NCI-H345 (cell line): ENCODE measurements at regions not wholly inside any gene's neighbourhood (a gene's known extent, or its start where the extent isn't known, plus 50 kb on each side); places are given as distances from the start of the nearest gene placed in this dataset.
"Not testable (repeated sequence)": the region's sequence is repeated elsewhere in the genome, so short reads cannot be mapped to it uniquely, and the experiment has no call there.

ENCODE experiments used
- DNase-seq: peaks from one replicate; lab custom pipeline; 2025; lab: John Stamatoyannopoulos, UW

DNA sequence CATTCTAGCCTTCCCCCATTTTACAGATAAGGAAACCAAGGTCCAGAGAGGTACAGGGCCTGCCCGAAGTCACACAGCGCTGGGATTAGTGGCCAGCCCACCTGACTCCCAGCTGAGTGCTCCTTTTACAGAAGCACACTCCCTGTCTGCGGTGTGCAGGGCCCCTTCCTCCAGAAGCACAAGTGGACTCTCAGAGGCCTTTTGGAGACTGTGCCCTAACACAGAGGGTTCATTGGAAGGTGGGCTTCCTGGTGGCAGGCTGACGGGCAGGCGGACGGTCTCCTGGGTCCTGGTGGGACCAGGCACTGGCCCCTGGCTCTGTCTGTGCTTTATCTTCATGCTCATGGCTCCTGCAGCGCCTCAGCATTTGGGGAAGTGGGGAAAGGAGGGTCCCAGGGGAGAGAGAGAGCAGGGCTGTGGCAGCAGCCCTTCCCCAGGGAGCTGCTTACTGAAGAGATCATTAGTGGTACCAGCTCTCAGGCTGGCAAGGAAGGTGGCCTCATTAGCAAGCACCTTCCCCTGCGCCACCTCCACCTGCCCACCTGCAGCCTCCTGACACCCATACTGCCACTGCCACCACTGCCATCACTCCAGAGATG lies 83.1 kb upstream of the GOLGA6L4 start:
- DNase-seq = not testable (repeated sequence)

DNA sequence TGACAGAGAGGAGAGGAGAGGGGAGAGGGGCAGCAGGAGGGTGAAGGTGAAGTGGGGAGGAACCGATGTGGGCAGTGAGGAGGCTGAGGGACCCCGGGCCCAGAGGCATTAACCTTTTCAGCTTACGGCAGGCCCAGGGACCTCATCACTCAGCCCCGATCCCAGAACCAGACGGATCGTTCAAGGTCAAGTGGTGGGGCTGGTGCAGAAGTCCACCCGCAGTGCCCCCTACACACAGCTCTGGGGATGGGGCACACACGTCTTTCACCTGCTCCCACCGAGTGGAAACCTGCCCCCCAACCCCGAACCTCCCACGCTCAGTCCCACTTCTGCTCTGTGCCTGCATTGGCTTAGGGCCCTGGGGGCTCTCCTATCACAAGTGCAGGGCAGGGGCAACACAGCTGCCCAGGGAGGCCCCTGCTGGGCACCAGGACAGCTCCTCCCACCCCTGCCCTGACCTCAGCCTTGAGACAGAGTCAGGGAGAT lies 81.9 kb upstream of the GOLGA6L4 start:
- not testable (repeated sequence) for DNase-seq

DNA sequence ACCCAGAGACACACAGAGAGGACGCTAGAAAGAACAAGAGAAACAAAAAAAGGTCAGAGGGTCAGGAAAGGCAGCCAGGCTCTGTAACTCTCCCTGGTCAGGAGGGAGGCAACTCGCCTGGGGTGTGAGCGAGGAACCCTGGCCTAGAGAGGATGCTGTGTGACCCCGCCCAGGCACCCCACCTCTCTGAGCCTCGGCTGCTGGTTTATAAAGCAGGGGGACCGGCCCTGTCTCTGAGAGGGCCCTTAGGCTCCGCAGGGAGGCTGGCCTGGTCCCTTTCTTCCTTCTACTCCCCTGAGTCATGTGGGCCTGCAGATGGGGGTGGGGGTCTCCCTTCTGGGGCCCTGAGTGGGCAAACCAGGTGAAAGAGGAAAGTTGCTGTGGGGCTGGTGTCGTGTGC lies 81.3 kb upstream of the GOLGA6L4 start:
- not testable (repeated sequence) for DNase-seq

DNA sequence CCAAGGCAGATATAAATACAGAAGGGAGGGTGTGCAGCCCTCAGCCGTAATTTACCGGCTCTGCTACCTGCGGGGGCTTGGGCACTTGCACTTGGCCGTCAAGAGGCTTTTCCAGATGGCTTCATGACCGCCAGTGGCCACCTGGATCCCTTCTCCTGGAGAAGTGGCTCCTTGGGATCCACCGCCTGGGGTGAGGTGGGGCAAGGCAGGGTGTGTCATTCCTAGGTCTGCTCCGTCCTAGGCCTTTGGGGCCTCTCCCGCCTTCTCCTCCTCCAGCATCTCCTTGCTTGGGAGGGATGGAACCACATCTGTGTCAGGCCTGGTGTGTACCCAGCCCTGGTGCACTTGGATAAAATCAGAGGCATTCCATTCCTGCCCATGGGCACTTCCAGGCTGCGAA lies 80.8 kb upstream of the GOLGA6L4 start:
- DNase-seq = not testable (repeated sequence)

DNA sequence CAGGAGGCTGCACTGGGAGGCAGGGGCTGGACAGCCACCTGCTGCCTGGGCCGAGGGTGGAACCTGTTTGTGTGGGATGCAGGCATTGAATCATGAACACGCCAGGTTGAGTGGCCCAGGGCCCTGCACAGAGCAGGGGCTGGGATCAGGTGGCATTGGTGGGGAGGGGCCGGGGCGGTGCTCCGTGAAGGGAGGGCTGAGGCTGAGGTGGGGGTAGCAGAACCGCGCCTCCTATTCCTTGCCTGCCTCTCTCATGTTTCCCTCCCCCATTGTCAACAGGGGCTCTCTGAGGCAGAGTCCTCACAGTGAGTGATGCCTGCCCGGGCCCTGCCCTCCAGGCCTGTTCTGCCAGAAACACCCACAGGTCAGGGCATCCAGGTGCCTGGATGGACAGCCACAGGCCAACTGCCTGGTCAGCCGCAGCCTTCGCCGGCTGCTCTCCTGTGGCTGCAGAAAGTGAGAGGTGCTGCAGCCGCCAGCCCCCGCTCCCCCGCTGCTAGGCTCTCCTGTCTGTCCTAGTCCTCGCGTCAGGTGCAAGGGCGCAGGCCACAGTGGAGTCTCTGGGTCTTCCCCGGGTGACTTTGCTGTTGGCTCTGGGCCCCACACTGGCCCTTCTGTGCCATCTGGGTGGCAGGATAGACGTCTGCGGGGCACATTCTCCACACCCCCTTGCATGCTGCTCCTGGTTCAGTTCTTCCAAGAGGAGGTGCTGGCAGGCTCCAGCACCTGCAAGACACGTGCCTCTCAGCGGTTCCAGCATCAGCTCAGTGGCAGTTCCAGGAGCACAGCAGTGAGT lies 79.6 kb upstream of the GOLGA6L4 start:
- not testable (repeated sequence) for DNase-seq

DNA sequence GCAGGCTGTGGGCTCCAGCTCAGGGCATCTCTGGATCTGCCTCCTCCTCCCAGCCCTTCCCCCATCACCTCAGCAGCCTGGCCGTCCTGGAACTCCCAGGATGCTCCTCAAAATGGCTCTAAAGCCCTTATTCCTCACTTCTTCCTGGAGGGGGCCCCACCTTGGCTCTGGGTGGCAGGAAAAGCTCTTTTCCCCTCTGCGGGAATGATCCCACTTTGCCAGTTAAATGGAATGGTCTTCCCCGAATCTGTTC lies 79.1 kb upstream of the GOLGA6L4 start:
- not testable (repeated sequence) for DNase-seq

DNA sequence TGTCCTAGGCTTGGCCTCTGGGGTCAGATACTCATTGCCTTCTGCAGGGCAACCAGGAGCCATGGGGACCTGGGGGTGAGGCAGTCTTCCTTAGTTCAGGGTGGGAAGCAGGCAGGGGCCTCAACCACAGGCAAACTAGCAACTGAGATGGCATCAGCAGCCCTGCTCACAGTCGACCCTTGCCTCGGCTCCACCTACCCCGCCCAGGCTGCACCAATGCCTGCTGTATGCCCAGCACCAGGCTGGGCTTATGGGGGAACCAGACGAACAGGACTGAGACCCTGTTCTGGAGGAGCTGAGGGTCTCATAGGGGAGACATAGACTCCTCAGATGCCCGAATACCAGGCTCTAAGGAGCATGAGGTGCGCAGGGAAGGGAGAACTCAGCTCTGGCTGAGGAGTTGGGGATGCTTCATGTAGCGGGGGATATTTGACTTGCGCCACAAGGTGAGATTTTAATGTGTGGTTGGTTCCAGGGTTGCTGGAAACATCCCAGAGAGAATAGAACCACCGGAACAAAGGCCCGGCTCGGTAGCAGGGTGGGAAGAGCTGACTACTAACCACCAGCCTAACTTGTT lies 78.4 kb upstream of the GOLGA6L4 start:
- DNase-seq = not testable (repeated sequence)

DNA sequence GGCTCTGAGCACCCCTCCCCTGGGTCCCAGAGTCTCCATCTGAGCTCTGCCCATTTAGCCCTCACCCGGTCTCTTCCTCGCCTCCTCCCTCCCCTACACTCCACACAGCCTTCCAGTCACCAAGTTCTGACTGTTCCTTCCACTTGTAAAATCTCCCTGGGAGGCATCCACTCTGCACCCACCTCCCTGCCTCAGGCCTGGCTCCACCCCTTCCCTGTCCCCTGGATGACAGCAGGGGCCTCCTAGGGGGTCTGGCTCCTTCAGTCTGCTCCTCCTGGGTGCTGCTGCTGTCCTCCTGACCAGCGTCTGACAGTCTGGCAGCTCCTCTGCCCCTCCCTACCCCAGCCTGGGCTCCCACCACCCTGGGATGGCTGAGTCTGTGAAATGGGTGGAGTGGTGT lies 77.7 kb upstream of the GOLGA6L4 start:
- DNase-seq = not testable (repeated sequence)

DNA sequence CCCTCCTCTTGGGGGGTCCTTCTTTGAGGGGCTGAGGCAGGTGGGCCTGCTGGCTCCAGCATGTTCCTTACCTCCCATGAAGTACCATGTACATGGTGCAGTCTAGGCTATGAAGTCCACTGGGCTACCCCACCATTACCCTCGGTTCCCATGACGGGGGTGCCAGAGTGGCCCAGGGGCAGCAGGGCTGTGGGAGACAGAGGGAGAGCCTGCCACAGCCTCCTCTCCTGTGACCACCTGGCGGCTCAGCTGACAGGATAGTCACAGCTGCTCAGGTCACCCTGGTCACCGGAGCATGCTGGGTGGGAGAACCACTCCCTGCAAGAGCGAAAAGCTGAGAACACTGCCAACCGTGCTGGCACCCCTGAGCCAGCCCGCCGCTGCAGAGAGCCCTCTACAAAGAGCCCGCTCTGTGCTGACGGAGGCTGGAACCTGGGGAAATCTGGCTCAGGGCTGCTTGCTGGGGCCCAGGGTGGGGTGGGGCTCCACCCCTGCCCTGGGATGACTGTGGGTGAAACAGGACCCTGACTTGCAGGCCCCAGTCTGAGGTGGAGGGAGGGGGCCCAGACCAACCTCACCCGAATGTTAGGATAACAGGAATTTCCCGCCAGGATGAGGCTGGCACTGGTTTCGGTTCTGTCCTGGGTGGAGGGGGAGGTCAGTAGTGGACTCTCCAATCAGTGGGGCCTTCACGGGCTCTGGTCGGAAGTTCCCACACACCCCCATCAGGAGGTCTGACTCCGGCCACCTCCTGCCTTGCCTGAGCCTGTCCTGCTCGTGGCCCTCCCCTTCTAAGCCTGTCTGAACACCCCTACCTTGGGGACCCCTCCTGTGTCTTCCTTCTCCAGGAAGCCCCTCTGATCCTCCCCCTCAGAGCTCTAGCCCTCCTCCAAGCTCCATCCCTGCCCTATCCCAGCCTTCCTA lies 76.0 kb upstream of the GOLGA6L4 start:
- not testable (repeated sequence) for DNase-seq

DNA sequence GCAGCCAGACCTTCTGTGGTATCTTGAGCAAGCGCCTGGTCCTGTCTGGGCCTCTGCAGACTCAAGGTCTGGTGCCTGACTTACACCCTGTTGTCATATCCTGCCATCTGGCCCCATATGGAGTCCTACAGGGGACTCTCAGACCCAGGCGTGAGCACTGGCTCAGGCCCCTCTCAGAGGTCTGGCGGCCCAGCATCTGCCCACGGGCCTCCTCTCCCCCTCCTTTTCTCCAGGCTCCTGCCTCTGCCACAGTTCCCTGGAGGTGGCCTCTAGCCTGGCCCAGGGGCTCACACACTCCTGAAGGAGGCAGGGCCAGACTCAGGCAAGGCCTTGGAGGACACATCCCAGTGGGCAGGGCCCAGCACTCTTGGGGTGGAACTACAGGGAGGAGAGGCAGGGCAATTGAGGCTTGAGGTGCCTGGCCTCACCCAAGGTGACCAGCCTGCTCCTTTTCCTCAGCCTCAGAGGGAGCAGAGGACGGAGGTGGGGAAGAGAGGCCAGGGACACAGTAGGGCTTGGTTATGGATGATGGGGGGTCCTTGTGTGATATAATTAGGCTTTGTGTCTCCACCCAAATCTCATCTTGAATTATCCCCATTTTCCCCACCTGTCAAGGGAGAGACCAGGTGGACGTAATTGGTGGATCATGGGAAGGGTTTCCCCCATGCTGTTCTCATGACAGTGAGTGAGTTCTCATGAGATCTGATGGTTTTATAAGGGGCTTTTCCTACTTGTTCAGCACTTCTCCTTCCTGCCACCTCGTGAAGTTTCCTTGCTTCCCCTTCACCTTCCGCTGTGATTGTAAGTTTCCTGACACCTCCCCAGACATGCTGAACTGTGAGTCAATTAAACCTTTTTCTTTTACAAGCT lies 70.9 kb upstream of the GOLGA6L4 start:
- DNase-seq = not testable (repeated sequence)

DNA sequence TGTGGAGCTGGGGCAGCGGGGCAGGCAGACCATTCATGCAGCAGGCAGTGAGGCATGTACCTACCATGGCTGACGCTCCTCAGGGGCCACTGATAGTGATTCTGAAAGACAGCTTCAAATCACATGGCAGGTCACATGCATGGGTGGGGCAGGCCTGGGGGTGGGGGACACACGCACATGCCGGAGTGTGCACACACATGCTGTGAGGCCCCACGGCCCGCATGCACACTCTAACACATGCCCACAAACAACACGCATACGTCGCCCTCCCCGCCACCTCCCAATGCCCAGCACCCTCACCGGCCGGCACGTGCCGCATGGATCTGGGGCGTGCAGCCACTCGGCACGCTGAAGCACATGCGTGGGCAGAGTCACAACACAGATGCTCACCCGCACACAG lies 65.5 kb upstream of the GOLGA6L4 start:
- DNase-seq = not testable (repeated sequence)

DNA sequence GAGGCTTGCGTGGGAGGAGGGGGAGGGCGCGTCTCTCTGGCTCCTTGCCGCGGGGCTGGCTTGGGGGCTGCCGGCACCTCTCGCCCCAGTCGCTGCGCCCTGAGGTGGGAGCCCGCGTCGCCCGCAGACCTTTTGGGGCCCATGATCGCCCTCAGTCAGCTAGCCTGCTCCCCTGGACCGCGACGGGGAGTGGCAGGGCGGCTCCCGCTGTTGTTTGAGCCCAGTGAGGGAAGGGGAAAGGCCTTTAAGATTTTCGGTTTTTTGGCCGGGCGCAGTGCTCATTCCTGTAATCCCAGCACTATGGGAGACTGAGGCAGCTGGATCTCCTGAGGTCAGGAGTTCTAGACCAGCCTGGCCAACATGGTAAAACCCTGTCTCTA lies 62.4 kb upstream of the GOLGA6L4 start:
- not testable (repeated sequence) for DNase-seq
